ENCODE measurements at regions not wholly inside any gene's neighbourhood (a gene's known extent, or its start where the extent isn't known, plus 50 kb on each side); places are given as distances from the start of the nearest gene placed in this dataset.

- TF ChIP-seq CTCF (IDR thresholded peaks at IDR 0.05; ENCODE audit: borderline replicate concordance, extremely low read depth, low read length, poor library complexity, severe bottlenecking) (no peak), EZH2 (IDR thresholded peaks at IDR 0.05; ENCODE audit: borderline replicate concordance, low read depth, low read length, severe bottlenecking) (no peak)
Observed at GRCh38 chr1:72438270-72438669, 155.9 kb upstream of the NEGR1 start.
